H1 (cell line): ENCODE measurements at regions not wholly inside any gene's neighbourhood (a gene's known extent, or its start where the extent isn't known, plus 50 kb on each side); places are given as distances from the start of the nearest gene placed in this dataset.

Experiments used
- ATF3 ChIP-seq: IDR thresholded peaks from 2 replicates; pipeline ENCODE4 v1.6.1; 2011; ENCODE audit warnings: low read depth, mild to moderate bottlenecking, low read length; ENCODE audit not compliant: insufficient read depth
- CTCF ChIP-seq, 3 experiments: IDR thresholded peaks; 1 replicate in 2 of 3; 2 replicates in 1 of 3; pipeline versions ENCODE4 v1.5.1 to v1.6.1; 2011; ENCODE audit warnings: low read length in 3 of 3, mild to moderate bottlenecking in 3 of 3, inconsistent platforms in 2 of 3, low read depth in 1 of 3, moderate library complexity in 1 of 3; ENCODE audit not compliant: insufficient read depth in 1 of 3; ENCODE audit errors: control extremely low read depth in 1 of 3
- EZH2 ChIP-seq: fragments of 200-600 bp; sonication (generic); IDR thresholded peaks from 2 replicates; pipeline ENCODE4 v1.7.1; 2012; ENCODE audit warnings: low read depth, mild to moderate bottlenecking, moderate library complexity, low read length, inconsistent platforms; ENCODE audit not compliant: severe bottlenecking
- PHF8 ChIP-seq: fragments of 200-600 bp; sonication (generic); conservative IDR thresholded peaks from 2 replicates; pipeline ENCODE4 v1.7.1; 2012; ENCODE audit warnings: low read depth, mild to moderate bottlenecking, inconsistent platforms, low read length, moderate library complexity

- TF ChIP-seq CTCF (IDR thresholded peaks at IDR 0.05; ENCODE audit: control extremely low read depth in 1 of 3, insufficient read depth in 1 of 3, low read depth in 1 of 3, low read length in 3 of 3) (no peak), ATF3 (no peak), PHF8 (no peak), EZH2 (no peak)
These were observed 265.7 kb downstream of the PTBP2 start for GRCh38 chr1:96987186-96987703.
